Endothelial cell of umbilical vein (primary cell): ENCODE measurements at regions not wholly inside any gene's neighbourhood (a gene's known extent, or its start where the extent isn't known, plus 50 kb on each side); places are given as distances from the start of the nearest gene placed in this dataset.
"Not testable (repeated sequence)": the region's sequence is repeated elsewhere in the genome, so short reads cannot be mapped to it uniquely, and the experiment has no call there.

Experiments used
- BruUV-seq: library from RNA; stranded (reverse); fragments of 400-500 nt; replicated peaks from 2 replicates; lab custom pipeline; 2021; lab: Mats Ljungman, UMichigan
- CTCF ChIA-PET: fragments of 300-600, 350-600 bp; sonication (Branson Sonifier 250); formaldehyde crosslinking; loops from one replicate; lab custom pipeline; 2021; ENCODE audit warnings: antibody characterized with exemption, inconsistent platforms; lab: Charles Lee
- POLR2A ChIA-PET: fragments of 300-600, 350-600 bp; sonication (Branson Sonifier 250); formaldehyde crosslinking; loops from one replicate; lab custom pipeline; 2021; ENCODE audit warnings: antibody characterized with exemption, inconsistent platforms; lab: Charles Lee
- DNase-seq: peaks from one replicate; pipeline ENCODE4 v3.0.0-alpha.2; 2011; ENCODE audit warnings: low read depth, low spot score
- FAIRE-seq: peaks from 2 replicates; lab custom pipeline; 2011; peaks lifted over from hg19 to GRCh38; lab: Jason Lieb, UNC
- H2AFZ ChIP-seq: 2 replicates; pipeline ENCODE4 v1.6.0; 2012; ENCODE audit warnings: low read depth, low read length, control low read depth, inconsistent platforms
- H3K27ac ChIP-seq: 2 replicates; pipeline ENCODE4 v1.5.1; 2011; ENCODE audit warnings: low read depth, mild to moderate bottlenecking, control low read depth, low read length, moderate library complexity; ENCODE audit not compliant: insufficient read depth
- H3K27me3 ChIP-seq, 2 experiments: 2 replicates each; pipeline versions ENCODE4 v1.6.0 to v1.6.1; 2011; ENCODE audit warnings: low read length in 2 of 2, mixed read lengths in 1 of 2; ENCODE audit not compliant: control insufficient read depth in 2 of 2, insufficient read depth in 2 of 2
- H3K36me3 ChIP-seq, 2 experiments: 2 replicates in 1 of 2; 3 replicates in 1 of 2; pipeline ENCODE4 v1.5.1; 2011; ENCODE audit warnings: low read length in 2 of 2, mild to moderate bottlenecking in 1 of 2, moderate library complexity in 1 of 2; ENCODE audit not compliant: control insufficient read depth in 2 of 2, insufficient read depth in 2 of 2; ENCODE audit errors: extremely low read depth in 1 of 2
- H3K4me1 ChIP-seq: 3 replicates; pipeline ENCODE4 v1.5.1; 2011; ENCODE audit warnings: mild to moderate bottlenecking, low read length; ENCODE audit not compliant: control insufficient read depth, insufficient read depth; ENCODE audit errors: extremely low read depth
- H3K4me2 ChIP-seq: 2 replicates; pipeline ENCODE4 v1.6.1; 2011; ENCODE audit warnings: low read length, control low read depth, mixed read lengths; ENCODE audit not compliant: insufficient read depth
- H3K4me3 ChIP-seq, 3 experiments: fragments of 200-600 bp in 1 of 3; sonication (generic), shearing (Covaris generic) in 1 of 3; replicated peaks in 1 of 3; 2 replicates each; pipeline ENCODE4 v1.5.1; 2011 to 2016; ENCODE audit warnings: control low read depth in 3 of 3, low read length in 3 of 3, mild to moderate bottlenecking in 2 of 3, inconsistent platforms in 1 of 3, low read depth in 1 of 3, moderate library complexity in 1 of 3; ENCODE audit not compliant: insufficient read depth in 1 of 3
- H3K79me2 ChIP-seq: 2 replicates; pipeline ENCODE4 v1.6.0; 2012; ENCODE audit warnings: low read length, inconsistent platforms; ENCODE audit not compliant: control insufficient read depth, insufficient read depth
- H3K9ac ChIP-seq: replicated peaks from 2 replicates; pipeline ENCODE3; 2011; ENCODE audit warnings: low read length, control low read depth; ENCODE audit not compliant: insufficient read depth; ENCODE audit errors: extremely low read depth
- H3K9me1 ChIP-seq: replicated peaks from 3 replicates; pipeline ENCODE4 v1.6.0; 2011; ENCODE audit warnings: mild to moderate bottlenecking, low read length; ENCODE audit not compliant: control insufficient read depth, insufficient read depth; ENCODE audit errors: extremely low read depth
- H3K9me3 ChIP-seq: replicated peaks from 2 replicates; pipeline ENCODE4 v1.5.1; 2012; ENCODE audit warnings: low read length, inconsistent platforms; ENCODE audit not compliant: control insufficient read depth, insufficient read depth
- H4K20me1 ChIP-seq: replicated peaks from 2 replicates; pipeline ENCODE3; 2011; ENCODE audit warnings: mild to moderate bottlenecking, low read length; ENCODE audit not compliant: control insufficient read depth, insufficient read depth; ENCODE audit errors: extremely low read depth
- GATA2 ChIP-seq: IDR thresholded peaks from 2 replicates; pipeline ENCODE4 v1.7.0; 2011; ENCODE audit warnings: low read depth, mild to moderate bottlenecking, moderate library complexity, mixed read lengths, low read length; ENCODE audit not compliant: insufficient read length, insufficient read depth
- JUN ChIP-seq: IDR thresholded peaks from 2 replicates; pipeline ENCODE4 v1.6.1; 2011; ENCODE audit warnings: borderline replicate concordance, low read depth; ENCODE audit not compliant: insufficient read length, insufficient read depth
- MYC ChIP-seq: IDR thresholded peaks from one replicate; pipeline ENCODE4 v1.6.1; 2011; ENCODE audit warnings: mild to moderate bottlenecking, low read depth, low read length
- POLR2AphosphoS5 ChIP-seq: IDR thresholded peaks from 2 replicates; pipeline ENCODE4 v1.6.1; 2012; ENCODE audit warnings: low read depth, mild to moderate bottlenecking, control low read depth, low read length, moderate library complexity; ENCODE audit not compliant: insufficient read depth
- dilution Hi-C: fragments of 300-500 bp; cut with MboI; formaldehyde crosslinking; loops from one replicate; pipeline ENCODE4 v1.15.0; 2019; ENCODE audit warnings: low sequenced_read_pairs; ENCODE audit not compliant: extremely low pct_ligation_motif_present
- intact Hi-C: fragments of 100-400 bp; cut with micrococcal nuclease; formaldehyde crosslinking; loops from one replicate; pipeline ENCODE4 v1.10.0; 2022
- TF ChIP-seq, protein P1 (sequence below): IDR thresholded peaks from 2 replicates; pipeline ENCODE4 v1.6.1; 2011; ENCODE audit not compliant: insufficient read depth, insufficient read length

DNA sequence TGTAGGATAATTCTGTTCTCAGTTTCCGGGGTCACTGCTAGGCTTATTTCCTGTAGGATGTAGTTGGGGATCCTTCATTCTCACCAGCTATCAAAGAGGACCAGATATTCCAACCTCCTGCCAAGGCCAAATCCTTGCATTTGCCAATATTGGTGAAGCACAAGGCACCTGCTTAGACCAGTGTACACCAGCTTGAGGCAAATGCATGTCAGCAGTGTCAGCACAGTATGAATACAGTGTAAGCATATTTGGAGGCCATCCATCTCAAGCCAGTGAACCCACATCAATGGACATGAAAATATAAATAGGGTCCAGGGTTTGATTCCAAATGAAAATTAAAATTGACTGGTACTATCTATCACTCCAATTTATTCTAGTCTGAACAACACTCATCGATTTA, 88.0 kb upstream of the MAPRE2 start:
- intact Hi-C loops (no loop called here), dilution Hi-C loops (no loop called here)
- Histone ChIP-seq H3K9me3 (no peaks in the 10 kb centered on the region), H3K4me1 (peaks cover 23% of the 10 kb centered on the region), H3K27me3 (no peaks in the 10 kb centered on the region), H3K4me2 (no peak overlapping the region), H3K79me2 (no peaks in the 10 kb centered on the region), H4K20me1 (no peaks in the 10 kb centered on the region), H3K9me1 (no peaks in the 10 kb centered on the region), H3K4me3 (no peak overlapping the region), H3K9ac (no peak overlapping the region), H3K36me3 (no peaks in the 10 kb centered on the region), H3K27ac (no peak overlapping the region), H2AFZ (no peak overlapping the region)
- no TSS peak for BruUV-seq
- CTCF ChIA-PET, result interaction anchor here (0.6 to 1.0 kb wide), 3 partner anchors 12 to 86 kb away, joined by 3 read pairs; no protein-coding TSS in a partner anchor
- DNase-seq (no peak), FAIRE-seq (no peak)
- POLR2A ChIA-PET, result no interaction called here
- TF ChIP-seq GATA2 (no peak), JUN (no peak), MYC (no peak), POLR2AphosphoS5 (no peak)
- TF ChIP-seq, protein P1, sequence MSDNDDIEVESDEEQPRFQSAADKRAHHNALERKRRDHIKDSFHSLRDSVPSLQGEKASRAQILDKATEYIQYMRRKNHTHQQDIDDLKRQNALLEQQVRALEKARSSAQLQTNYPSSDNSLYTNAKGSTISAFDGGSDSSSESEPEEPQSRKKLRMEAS, result no peak

DNA sequence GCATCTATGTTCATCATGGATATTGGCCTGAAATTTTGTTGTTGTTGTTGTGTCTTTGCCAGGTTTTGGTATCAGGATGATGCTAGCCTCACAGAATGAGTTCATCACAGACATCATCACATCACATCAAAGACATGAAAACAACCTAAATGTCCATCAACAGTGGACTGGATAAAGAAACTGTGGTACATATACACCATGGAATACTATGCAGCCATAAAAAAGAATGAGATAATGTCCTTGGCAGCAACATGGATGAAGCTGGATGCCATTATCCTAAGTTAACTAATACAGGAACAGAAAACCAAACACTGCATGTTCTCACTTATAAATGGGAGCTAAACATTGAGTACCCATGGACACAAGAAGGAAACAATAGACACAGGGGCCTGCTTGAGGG, 85.7 kb upstream of the MAPRE2 start:
- H3K36me3 ChIP-seq, intact Hi-C loops, DNase-seq, FAIRE-seq, dilution Hi-C loops, H3K9me3 ChIP-seq, BruUV-seq, H3K4me2 ChIP-seq, POLR2A ChIA-PET, H3K27me3 ChIP-seq, H3K9ac ChIP-seq, H2AFZ ChIP-seq, H4K20me1 ChIP-seq, H3K4me3 ChIP-seq, H3K79me2 ChIP-seq, H3K9me1 ChIP-seq, H3K27ac ChIP-seq: not testable (repeated sequence)
- CTCF ChIA-PET, result interaction anchor here (0.6 to 1.2 kb wide), 2 partner anchors 25 to 118 kb away, joined by 3 read pairs; no protein-coding TSS in a partner anchor
- peaks cover 23% of the 10 kb centered on the region for H3K4me1 ChIP-seq
